Natural killer cell treated with Interleukin-12 subunit alpha and Interleukin-12 subunit beta and Interleukin-15 and Interleukin-18, amount 100 ng/mL, for 72 hours (primary cell): ENCODE measurements at regions not wholly inside any gene's neighbourhood (a gene's known extent, or its start where the extent isn't known, plus 50 kb on each side); places are given as distances from the start of the nearest gene placed in this dataset.
A peak's percentile ranks its signal among the peaks of the same experiment; 100 is the strongest.
"Not testable (repeated sequence)": the region's sequence is repeated elsewhere in the genome, so short reads cannot be mapped to it uniquely, and the experiment has no call there.

ENCODE experiments used
- ATAC-seq, 2 donors: fragments of 150-1000 bp; cut with Tn5 transposase in 1 of 2; sonication (Bioruptor Pico), chemical (Tn5 transposase) in 1 of 2; 2 replicates each; pipeline ENCODE4 v1.10.0; 2021
- DNase-seq: peaks from one replicate; pipeline ENCODE4 v3.0.0; 2022; ENCODE audit warnings: low spot score
- H3K27ac Mint-ChIP-seq, 2 donors: 1 replicate in 1 of 2; 2 replicates in 1 of 2; pipeline ENCODE4 v1.8.0; 2022; ENCODE audit warnings: mixed read lengths in 2 of 2, mild to moderate bottlenecking in 1 of 2, moderate library complexity in 1 of 2
- H3K27me3 Mint-ChIP-seq, 2 donors: 1 replicate in 1 of 2; 2 replicates in 1 of 2; pipeline ENCODE4 v1.8.0; 2022; ENCODE audit warnings: mixed read lengths in 2 of 2
- H3K36me3 Mint-ChIP-seq: one replicate; pipeline ENCODE4 v1.8.0; 2022; ENCODE audit warnings: mixed read lengths
- H3K4me1 Mint-ChIP-seq, 2 donors: 1 replicate in 1 of 2; 2 replicates in 1 of 2; pipeline ENCODE4 v1.8.0; 2022; ENCODE audit warnings: low read depth in 2 of 2, mixed read lengths in 2 of 2, mild to moderate bottlenecking in 1 of 2
- H3K4me3 Mint-ChIP-seq: one replicate; pipeline ENCODE4 v1.8.0; 2022; ENCODE audit warnings: mixed read lengths
- H3K9me3 Mint-ChIP-seq: 2 replicates; pipeline ENCODE4 v1.8.0; 2022; ENCODE audit warnings: mixed read lengths

DNA sequence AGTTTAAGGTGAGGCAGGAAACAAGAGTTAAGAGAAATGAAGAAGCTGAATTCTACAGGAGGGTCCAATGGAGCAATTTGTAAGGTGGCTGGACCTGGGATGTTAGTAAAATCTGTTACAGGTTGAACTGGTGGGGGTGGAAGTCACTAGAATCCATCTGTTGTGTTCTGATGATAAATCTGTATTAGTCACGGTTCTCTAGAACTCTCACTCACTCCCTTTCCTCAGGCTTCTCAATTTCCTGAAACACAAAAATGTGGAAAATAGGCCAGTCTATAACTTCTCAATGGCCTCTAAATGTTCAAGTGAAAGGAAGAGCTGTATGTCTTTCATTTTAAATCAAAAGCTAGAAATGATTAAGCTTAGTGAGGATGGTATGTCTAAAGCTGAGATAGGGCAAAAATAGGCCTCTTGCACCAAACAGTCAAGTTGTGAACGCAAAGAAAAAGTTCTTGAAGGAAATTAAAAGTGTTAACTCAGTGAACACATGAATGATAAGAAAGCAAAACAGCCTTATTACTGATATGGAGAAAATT lies 180.2 kb upstream of the CBLB start:
- H3K4me3 Mint-ChIP-seq, result peak overlapping the region; percentile 15
- H3K27me3 Mint-ChIP-seq, result no peaks in the 10 kb centered on the region
- no peak for ATAC-seq
- DNase-seq, result no peak
- no peak overlapping the region for H3K27ac Mint-ChIP-seq
- peaks cover 4% of the 10 kb centered on the region for H3K9me3 Mint-ChIP-seq
- H3K4me1 Mint-ChIP-seq, result peaks cover 0 to 6% of the 10 kb centered on the region in 2 donors
- no peaks in the 10 kb centered on the region for H3K36me3 Mint-ChIP-seq

GRCh38 chr3:106049821-106050220 lies 181.0 kb upstream of the CBLB start:
- no peak overlapping the region for H3K27ac Mint-ChIP-seq
- DNase-seq, result no peak
- ATAC-seq, result no peak
- no peak overlapping the region for H3K4me3 Mint-ChIP-seq
- H3K4me1 Mint-ChIP-seq, result peaks cover 0 to 6% of the 10 kb centered on the region in 2 donors
- H3K27me3 Mint-ChIP-seq, result no peaks in the 10 kb centered on the region
- H3K36me3 Mint-ChIP-seq, result no peaks in the 10 kb centered on the region
- H3K9me3 Mint-ChIP-seq, result peaks cover 4% of the 10 kb centered on the region

DNA sequence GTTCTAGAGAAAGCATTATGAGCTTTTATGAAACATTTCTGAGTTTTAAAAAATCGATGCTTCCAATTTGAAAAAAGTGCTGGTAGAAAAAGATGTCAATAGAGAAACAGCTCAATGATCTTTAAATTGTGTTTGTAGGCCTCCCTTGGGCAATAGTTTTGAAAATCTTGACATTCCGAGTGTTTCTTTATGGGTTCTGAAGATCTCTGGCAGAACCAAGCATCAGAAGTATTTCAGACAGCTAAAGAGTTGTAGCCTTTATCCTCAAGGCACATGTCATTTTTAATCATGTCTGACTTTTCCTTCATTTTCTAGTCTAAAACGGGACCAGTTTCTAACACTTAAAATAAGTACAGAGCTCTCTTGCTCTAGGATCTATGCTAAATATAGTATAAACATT lies 188.1 kb upstream of the CBLB start:
- no peaks in the 10 kb centered on the region for H3K36me3 Mint-ChIP-seq

DNA sequence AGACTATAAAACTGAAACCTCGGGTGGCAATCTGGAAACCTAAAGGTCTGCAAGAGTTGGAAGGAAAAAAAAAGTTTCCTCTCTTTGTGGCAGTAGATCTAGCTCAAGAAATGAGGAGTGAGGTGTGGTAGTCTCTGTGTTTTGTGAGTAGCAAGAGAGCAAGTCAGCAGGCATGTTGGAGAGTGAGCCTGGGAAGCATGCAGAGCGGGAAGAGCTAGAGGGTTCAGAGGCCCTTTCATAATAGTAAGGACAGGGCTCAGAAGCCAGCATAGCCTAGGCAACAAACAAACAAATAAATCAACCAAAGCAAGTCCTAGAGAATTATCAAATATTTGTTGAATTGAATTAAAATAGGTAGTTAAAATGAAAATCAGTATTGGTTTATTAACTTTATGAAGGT lies 189.7 kb upstream of the CBLB start:
- DNase-seq, result no peak
- Mint-ChIP-seq H3K27me3 (no peaks in the 10 kb centered on the region), H3K4me3 (no peak overlapping the region), H3K9me3 (no peaks in the 10 kb centered on the region), H3K36me3 (peaks cover 8% of the 10 kb centered on the region), H3K4me1 (peaks cover 0 to 2% of the 10 kb centered on the region in 2 donors), H3K27ac (no peak overlapping the region)
- no peak for ATAC-seq

More for the DNA sequence above, 188.1 kb upstream of the CBLB start:
- H3K4me1 Mint-ChIP-seq, result peaks cover 0 to 2% of the 10 kb centered on the region in 2 donors
- no peaks in the 10 kb centered on the region for H3K9me3 Mint-ChIP-seq
- H3K27me3 Mint-ChIP-seq, result no peaks in the 10 kb centered on the region
- no peak for ATAC-seq
- no peak overlapping the region for H3K27ac Mint-ChIP-seq
- DNase-seq, result no peak
- no peak overlapping the region for H3K4me3 Mint-ChIP-seq

DNA sequence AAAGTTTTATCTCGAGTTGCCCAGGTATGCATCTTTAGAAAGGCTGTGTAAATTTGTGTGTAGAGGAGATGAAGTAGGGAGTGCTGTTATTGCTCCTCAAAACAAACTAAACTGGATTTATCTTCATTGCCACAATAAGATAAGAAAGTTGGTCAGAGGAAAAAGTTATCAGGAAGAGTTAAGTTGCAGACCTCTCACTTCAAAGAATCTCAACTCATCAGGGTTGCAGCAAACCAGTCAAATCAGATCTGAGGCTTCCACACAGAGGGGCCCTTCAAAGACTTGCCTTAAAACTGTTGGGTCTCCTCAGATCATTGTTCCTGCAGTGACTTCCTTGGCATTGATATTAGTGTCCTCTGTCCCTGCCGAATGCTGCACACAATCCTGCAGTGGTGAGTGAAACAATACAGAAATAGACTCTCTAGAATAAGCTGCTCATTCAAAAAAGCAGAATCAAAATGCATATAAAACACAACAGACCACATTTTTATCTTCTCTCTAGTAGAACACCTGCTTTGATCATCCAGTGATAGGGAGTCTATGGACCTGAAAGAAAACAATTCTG lies 191.2 kb upstream of the CBLB start:
- ATAC-seq, result no peak
- no peak for DNase-seq
- Mint-ChIP-seq H3K9me3 (peaks cover 6% of the 10 kb centered on the region), H3K4me1 (peaks cover 0 to 2% of the 10 kb centered on the region in 2 donors), H3K27me3 (no peaks in the 10 kb centered on the region), H3K36me3 (peaks cover 14% of the 10 kb centered on the region), H3K4me3 (no peak overlapping the region), H3K27ac (no peak overlapping the region)

DNA sequence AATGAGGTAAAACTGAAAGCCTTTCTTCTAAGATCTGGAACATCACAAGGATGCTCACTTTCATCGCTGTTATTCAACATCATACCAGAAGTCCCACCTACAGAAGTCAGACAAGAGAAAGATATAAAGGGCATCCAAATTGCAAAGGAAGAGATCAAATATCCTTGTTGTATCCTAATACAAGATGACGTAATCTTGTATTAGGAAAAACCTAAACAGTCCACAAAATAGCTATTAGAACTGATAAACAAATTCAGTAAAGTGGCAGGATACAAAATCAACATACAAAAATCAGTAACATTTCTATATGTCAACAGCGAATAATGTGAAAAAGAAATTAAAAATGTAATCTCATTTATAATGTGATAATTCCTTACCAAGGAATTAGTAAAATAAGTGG lies 195.1 kb upstream of the CBLB start:
- ATAC-seq, result no peak
- Mint-ChIP-seq H3K4me3 (no peak overlapping the region), H3K9me3 (peaks cover 6% of the 10 kb centered on the region), H3K4me1 (peaks cover 13 to 15% of the 10 kb centered on the region in 2 donors), H3K27me3 (no peaks in the 10 kb centered on the region), H3K36me3 (peaks cover 14% of the 10 kb centered on the region), H3K27ac (no peak overlapping the region)
- DNase-seq, result no peak

- ATAC-seq (no peak), DNase-seq (no peak)
- Mint-ChIP-seq H3K4me1 (peaks cover 18 to 23% of the 10 kb centered on the region in 2 donors), H3K4me3 (no peak overlapping the region), H3K27ac (no peak overlapping the region), H3K9me3 (peaks cover 9% of the 10 kb centered on the region), H3K27me3 (no peaks in the 10 kb centered on the region), H3K36me3 (peaks cover 14% of the 10 kb centered on the region)
Measured at GRCh38 chr3:106065831-106066230, 197.0 kb upstream of the CBLB start.

- H3K27ac Mint-ChIP-seq, result peak overlapping the region; percentile 76 to 92
Measured at GRCh38 chr3:106067711-106068110, 198.9 kb upstream of the CBLB start.

GRCh38 chr3:106068381-106068780 lies 199.6 kb upstream of the CBLB start:
- Mint-ChIP-seq H3K36me3 (peaks cover 7% of the 10 kb centered on the region), H3K27ac (peak overlapping the region; percentile 76 to 92), H3K9me3 (peaks cover 9% of the 10 kb centered on the region), H3K4me3 (peak overlapping the region; percentile 69), H3K27me3 (no peaks in the 10 kb centered on the region), H3K4me1 (peaks cover 18 to 23% of the 10 kb centered on the region in 2 donors)
- DNase-seq, result no peak
- ATAC-seq, result peak in 1 of 2 donors; percentile 50

More at GRCh38 chr3:106067711-106068110, 198.9 kb upstream of the CBLB start:
- no peaks in the 10 kb centered on the region for H3K27me3 Mint-ChIP-seq
- H3K9me3 Mint-ChIP-seq, result peaks cover 9% of the 10 kb centered on the region
- ATAC-seq (no peak), DNase-seq (no peak)
- peaks cover 18 to 23% of the 10 kb centered on the region in 2 donors for H3K4me1 Mint-ChIP-seq
- peaks cover 11% of the 10 kb centered on the region for H3K36me3 Mint-ChIP-seq
- H3K4me3 Mint-ChIP-seq, result no peak overlapping the region

GRCh38 chr3:106068795-106069194 lies 200.0 kb upstream of the CBLB start:
- DNase-seq, result peak; percentile 70
- H3K27ac Mint-ChIP-seq, result peak overlapping the region; percentile 76 to 92
- peaks cover 3% of the 10 kb centered on the region for H3K36me3 Mint-ChIP-seq
- peaks cover 18 to 23% of the 10 kb centered on the region in 2 donors for H3K4me1 Mint-ChIP-seq
- peak overlapping the region; percentile 69 for H3K4me3 Mint-ChIP-seq
- peaks cover 7% of the 10 kb centered on the region for H3K9me3 Mint-ChIP-seq
- peak; percentile 97 for ATAC-seq
- no peaks in the 10 kb centered on the region for H3K27me3 Mint-ChIP-seq

GRCh38 chr3:106070187-106070586 lies 201.4 kb upstream of the CBLB start:
- ATAC-seq, result no peak
- H3K27me3 Mint-ChIP-seq, result no peaks in the 10 kb centered on the region
- H3K4me1 Mint-ChIP-seq, result peaks cover 18 to 23% of the 10 kb centered on the region in 2 donors
- H3K27ac Mint-ChIP-seq, result peak overlapping the region; percentile 66 to 76
- H3K9me3 Mint-ChIP-seq, result peaks cover 2% of the 10 kb centered on the region
- DNase-seq, result no peak
- no peaks in the 10 kb centered on the region for H3K36me3 Mint-ChIP-seq
- H3K4me3 Mint-ChIP-seq, result peak overlapping the region; percentile 61

GRCh38 chr3:106071306-106071705 lies 202.5 kb upstream of the CBLB start:
- Mint-ChIP-seq H3K27ac (peak overlapping the region in 1 of 2 donors; percentile 66), H3K27me3 (no peaks in the 10 kb centered on the region), H3K36me3 (no peaks in the 10 kb centered on the region), H3K4me1 (peaks cover 18 to 23% of the 10 kb centered on the region in 2 donors), H3K4me3 (no peak overlapping the region), H3K9me3 (peaks cover 2% of the 10 kb centered on the region)
- ATAC-seq (no peak), DNase-seq (no peak)

DNA sequence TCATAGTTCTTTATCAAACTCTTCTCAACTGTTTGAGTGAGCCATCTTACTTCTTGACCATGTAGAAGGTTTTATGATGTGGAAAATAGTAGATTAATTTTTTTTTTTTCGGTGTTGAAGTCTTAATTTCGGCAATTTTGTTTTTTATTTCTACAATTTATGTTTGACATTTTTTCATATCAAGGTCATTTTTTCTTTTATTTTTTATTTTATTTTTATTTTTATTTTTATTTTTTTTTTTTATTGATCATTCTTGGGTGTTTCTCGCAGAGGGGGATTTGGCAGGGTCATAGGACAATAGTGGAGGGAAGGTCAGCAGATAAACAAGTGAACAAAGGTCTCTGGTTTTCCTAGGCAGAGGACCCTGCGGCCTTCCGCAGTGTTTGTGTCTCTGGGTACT lies 203.8 kb upstream of the CBLB start:
- not testable (repeated sequence) for ATAC-seq, H3K27me3 Mint-ChIP-seq

DNA sequence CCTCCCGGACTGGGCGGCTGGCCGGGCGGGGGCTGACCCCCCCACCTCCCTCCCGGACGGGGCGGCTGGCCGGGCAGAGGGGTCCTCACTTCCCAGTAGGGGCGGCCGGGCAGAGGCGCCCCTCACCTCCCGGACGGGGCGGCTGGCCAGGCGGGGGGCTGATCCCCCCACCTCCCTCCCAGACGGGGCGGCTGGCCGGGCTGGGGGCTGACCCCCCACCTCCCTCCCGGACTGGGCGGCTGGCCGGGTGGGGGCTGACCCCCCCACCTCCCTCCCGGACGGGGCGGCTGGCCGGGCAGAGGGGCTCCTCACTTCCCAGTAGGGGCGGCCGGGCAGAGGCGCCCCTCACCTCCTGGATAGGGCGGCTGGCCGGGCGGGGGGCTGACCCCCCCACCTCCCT lies 205.0 kb upstream of the CBLB start:
- not testable (repeated sequence) for H3K4me3 Mint-ChIP-seq, DNase-seq, H3K27ac Mint-ChIP-seq, H3K9me3 Mint-ChIP-seq, H3K27me3 Mint-ChIP-seq, ATAC-seq, H3K36me3 Mint-ChIP-seq
- H3K4me1 Mint-ChIP-seq, result peaks cover 10 to 12% of the 10 kb centered on the region in 2 donors

More for the DNA sequence above, 203.8 kb upstream of the CBLB start:
- H3K4me1 Mint-ChIP-seq, result peaks cover 20 to 24% of the 10 kb centered on the region in 2 donors
- H3K9me3 Mint-ChIP-seq, H3K4me3 Mint-ChIP-seq, H3K36me3 Mint-ChIP-seq, H3K27ac Mint-ChIP-seq, DNase-seq: not testable (repeated sequence)
